A549 (cell line): ENCODE measurements at regions not wholly inside any gene's neighbourhood (a gene's known extent, or its start where the extent isn't known, plus 50 kb on each side); places are given as distances from the start of the nearest gene placed in this dataset.

Source experiments
- ATAC-seq, 2 experiments: fragments of 200-7000 bp in 1 of 2; fragments of >200 bp in 1 of 2; cut with Nextera tagmentation in 1 of 2; cut with Tn5 transposase in 1 of 2; 3 replicates each; pipeline versions ENCODE4 v1.8.0 to v1.9.1; 2018 to 2020; ENCODE audit warnings: mild to moderate bottlenecking in 1 of 2, moderate library complexity in 1 of 2
- CTCF ChIA-PET: fragments of 300-600 bp; sonication (Branson Sonifier 250); formaldehyde crosslinking; extraction: SDS; loops from one replicate; lab custom pipeline; 2021; ENCODE audit warnings: antibody characterized with exemption, inconsistent platforms; lab: Yijun Ruan, JAX
- POLR2A ChIA-PET: fragments of 350-600 bp; formaldehyde crosslinking; extraction: SDS; loops from one replicate; lab custom pipeline; 2021; ENCODE audit warnings: antibody characterized with exemption, inconsistent platforms; lab: Yijun Ruan, JAX
- DNase-seq, 2 experiments: peaks; one replicate each; pipeline versions ENCODE4 v3.0.0 to v3.0.0-alpha.2; 2011 to 2016; ENCODE audit warnings: low read depth in 1 of 2, low spot score in 1 of 2
- FAIRE-seq: peaks from 2 replicates; lab custom pipeline; 2011; peaks lifted over from hg19 to GRCh38; lab: Jason Lieb, UNC
- H3K27ac ChIP-seq, 2 experiments: fragments of >200 bp; sonication (Bioruptor Twin); formaldehyde crosslinking; 3 replicates each; pipeline ENCODE4 v1.5.1; 2016 to 2017
- H3K4me1 ChIP-seq: fragments of >200 bp; sonication (Bioruptor Twin); formaldehyde crosslinking; 3 replicates; pipeline ENCODE4 v1.6.1; 2016
- H3K4me2 ChIP-seq: fragments of >200 bp; sonication (Bioruptor Twin); formaldehyde crosslinking; 3 replicates; pipeline ENCODE4 v1.6.1; 2016
- H3K4me3 ChIP-seq: fragments of >200 bp; sonication (Bioruptor Twin); formaldehyde crosslinking; 3 replicates; pipeline ENCODE4 v1.5.1; 2016
- H3K9me3 ChIP-seq: fragments of >200 bp; sonication (Bioruptor Twin); formaldehyde crosslinking; 3 replicates; pipeline ENCODE4 v1.6.1; 2016
- CBX2 ChIP-seq: fragments of 200-600 bp; sonication (generic); IDR thresholded peaks from 2 replicates; pipeline ENCODE4 v1.6.1; 2016; ENCODE audit warnings: low read depth, mild to moderate bottlenecking, borderline replicate concordance
- CHD4 ChIP-seq: fragments of 200-600 bp; sonication (generic); IDR thresholded peaks from 2 replicates; pipeline ENCODE4 v1.6.1; 2016; ENCODE audit warnings: antibody characterized with exemption, mild to moderate bottlenecking, borderline replicate concordance
- EHF ChIP-seq: fragments of 250-450 bp; sonication (Bioruptor Pico); IDR thresholded peaks from 2 replicates; pipeline ENCODE4 v1.5.0; 2020; ENCODE audit warnings: mild to moderate bottlenecking
- HDAC2 ChIP-seq: fragments of 200-600 bp; sonication (generic); IDR thresholded peaks from 2 replicates; pipeline ENCODE4 v1.6.1; 2016
- HEYL ChIP-seq: fragments of 250-450 bp; sonication (Bioruptor Pico); IDR thresholded peaks from 2 replicates; pipeline ENCODE4 v1.8.0; 2021; ENCODE audit warnings: mild to moderate bottlenecking, moderate library complexity
- HOXA7 ChIP-seq: fragments of 250-450 bp; sonication (Bioruptor Pico); IDR thresholded peaks from 2 replicates; pipeline ENCODE4 v1.5.0; 2020; ENCODE audit warnings: mild to moderate bottlenecking, moderate library complexity
- JUNB ChIP-seq: fragments of >200 bp; sonication (Bioruptor Twin); formaldehyde crosslinking; IDR thresholded peaks from 2 replicates; pipeline ENCODE4 v1.6.1; 2016
- MAZ ChIP-seq: fragments of 150-350 bp; IDR thresholded peaks from 2 replicates; pipeline ENCODE4 v1.6.1; 2014; ENCODE audit warnings: antibody characterized with exemption, low read depth, low read length, borderline replicate concordance
- NPAS2 ChIP-seq: fragments of 250-450 bp; sonication (Bioruptor Pico); IDR thresholded peaks from 2 replicates; pipeline ENCODE4 v1.8.0; 2022; ENCODE audit warnings: mild to moderate bottlenecking, moderate library complexity, borderline replicate concordance
- POLR2AphosphoS2 ChIP-seq: conservative IDR thresholded peaks from 2 replicates; pipeline ENCODE4 v1.6.1; 2012; ENCODE audit warnings: low read length, improper control_type of control experiment, inconsistent platforms
- RAD21 ChIP-seq, 2 experiments: fragments of >200 bp in 1 of 2; sonication (Bioruptor Twin) in 1 of 2; formaldehyde crosslinking in 1 of 2; IDR thresholded peaks in 1 of 2; conservative IDR thresholded peaks in 1 of 2; 2 replicates in 1 of 2; 3 replicates in 1 of 2; pipeline ENCODE4 v1.6.1; 2012 to 2018; ENCODE audit warnings: inconsistent platforms in 1 of 2
- RARB ChIP-seq: fragments of 250-450 bp; sonication (Bioruptor Pico); IDR thresholded peaks from 2 replicates; pipeline ENCODE4 v1.8.0; 2021; ENCODE audit warnings: mild to moderate bottlenecking, moderate library complexity
- RNF2 ChIP-seq: fragments of 200-600 bp; sonication (generic); IDR thresholded peaks from 2 replicates; pipeline ENCODE4 v1.6.1; 2016; ENCODE audit warnings: low read depth, mild to moderate bottlenecking, antibody characterized with exemption, moderate library complexity, borderline replicate concordance
- TFCP2L1 ChIP-seq: fragments of 250-450 bp; sonication (Bioruptor Pico); IDR thresholded peaks from 2 replicates; pipeline ENCODE4 v1.5.0; 2021; ENCODE audit warnings: mild to moderate bottlenecking
- ZNF302 ChIP-seq: fragments of 250-450 bp; sonication (Bioruptor Pico); IDR thresholded peaks from 2 replicates; pipeline ENCODE4 v1.9.0; 2021; ENCODE audit warnings: inconsistent platforms, mild to moderate bottlenecking, moderate library complexity
- WGBS: methylation state at CpG from one replicate; pipeline ENCODE4 v1.1.6; 2017; ENCODE audit errors: missing lambda C conversion rate; 5-methylcytosine and 5-hydroxymethylcytosine counted together
- TF ChIP-seq, protein P1 (sequence below): fragments of 450-650 bp; IDR thresholded peaks from 2 replicates; pipeline ENCODE4 v1.6.1; 2014; ENCODE audit warnings: antibody characterized with exemption
- TF ChIP-seq, protein P2 (sequence below): fragments of 150-350 bp; IDR thresholded peaks from 2 replicates; pipeline ENCODE4 v1.6.1; 2014; ENCODE audit warnings: low read depth, mild to moderate bottlenecking, low read length
- TF ChIP-seq, protein P3 (sequence below): IDR thresholded peaks from 2 replicates; pipeline ENCODE4 v1.6.1; 2012; ENCODE audit warnings: low read depth, borderline replicate concordance
- TF ChIP-seq, protein P4 (sequence below): IDR thresholded peaks from 2 replicates; pipeline ENCODE4 v1.6.1; 2012
- TF ChIP-seq, protein P5 (sequence below): fragments of >200 bp; sonication (Bioruptor Twin); formaldehyde crosslinking; IDR thresholded peaks from 2 replicates; pipeline ENCODE4 v1.6.1; 2016

DNA sequence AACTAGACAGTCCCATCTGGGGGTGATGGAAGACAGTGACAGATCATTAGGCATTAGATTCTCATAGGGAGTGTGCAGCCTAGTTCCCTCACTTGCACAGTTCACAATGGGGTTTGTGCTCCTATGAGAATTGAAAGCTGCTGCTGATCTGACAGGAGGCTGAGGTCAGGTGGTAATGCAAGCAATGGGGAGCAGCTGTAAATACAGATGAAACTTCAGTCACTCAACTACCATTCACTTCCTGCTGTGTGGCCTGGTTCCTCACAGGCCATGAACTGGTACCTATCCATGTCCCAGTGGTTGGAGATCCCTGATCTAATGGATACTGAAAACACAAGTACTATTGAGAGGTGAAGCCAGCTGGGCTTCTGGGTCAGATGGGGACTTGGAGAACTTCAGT lies 72.5 kb downstream of the AGTR2 start (continued):
- TF ChIP-seq CHD4, result no peak

DNA sequence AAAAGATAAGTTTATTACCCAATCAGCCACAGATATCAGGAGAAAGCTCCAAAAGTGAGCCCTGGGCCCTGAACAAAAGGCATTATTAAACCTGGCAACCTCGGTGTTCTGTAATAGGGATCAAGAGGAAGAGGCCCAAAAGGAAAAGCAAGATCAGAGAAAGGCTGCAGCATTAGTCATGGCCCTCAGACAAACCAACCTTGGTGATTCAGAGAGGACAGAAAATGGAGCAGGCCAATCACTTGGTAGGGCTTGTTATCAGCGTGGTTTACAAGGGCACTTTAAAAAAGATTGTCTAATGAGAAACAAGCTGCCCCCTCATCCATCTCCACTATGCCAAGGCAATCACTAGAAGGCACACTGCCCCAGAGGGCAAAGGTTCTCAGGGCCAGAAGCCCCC lies 75.7 kb downstream of the AGTR2 start:
- Histone ChIP-seq H3K4me3 (no peak overlapping the region), H3K4me2 (no peak overlapping the region), H3K9me3 (no peaks in the 10 kb centered on the region; the same call in 1 of the 3 replicates), H3K27ac (no peak overlapping the region), H3K4me1 (peaks cover under 1% of the 10 kb centered on the region; the same call in 1 of the 3 replicates)
- ChIA-PET CTCF (no interaction called here), POLR2A (no interaction called here)
- DNase-seq (no peak), FAIRE-seq (no peak), ATAC-seq (no peak)
- 30% methylated on average over 2 of the region's 2 CpGs for WGBS
- no peak for TF ChIP-seq HEYL (CRISPR knock-in tag)
- TF ChIP-seq MAZ, result no peak
- TF ChIP-seq HDAC2, result no peak
- TF ChIP-seq RNF2, result no peak
- no peak for TF ChIP-seq CBX2
- TF ChIP-seq NPAS2 (CRISPR knock-in tag), result no peak
- no peak for TF ChIP-seq POLR2AphosphoS2
- no peak for TF ChIP-seq RAD21 (conservative IDR thresholded peaks at IDR 0.05 in 1 of 2, IDR thresholded peaks at IDR 0.05 in 1 of 2)
- TF ChIP-seq, protein P1, sequence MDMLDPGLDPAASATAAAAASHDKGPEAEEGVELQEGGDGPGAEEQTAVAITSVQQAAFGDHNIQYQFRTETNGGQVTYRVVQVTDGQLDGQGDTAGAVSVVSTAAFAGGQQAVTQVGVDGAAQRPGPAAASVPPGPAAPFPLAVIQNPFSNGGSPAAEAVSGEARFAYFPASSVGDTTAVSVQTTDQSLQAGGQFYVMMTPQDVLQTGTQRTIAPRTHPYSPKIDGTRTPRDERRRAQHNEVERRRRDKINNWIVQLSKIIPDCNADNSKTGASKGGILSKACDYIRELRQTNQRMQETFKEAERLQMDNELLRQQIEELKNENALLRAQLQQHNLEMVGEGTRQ, result no peak
- no peak for TF ChIP-seq ZNF302 (CRISPR knock-in tag)
- TF ChIP-seq TFCP2L1 (CRISPR knock-in tag), result no peak
- TF ChIP-seq EHF (CRISPR knock-in tag), result no peak

DNA sequence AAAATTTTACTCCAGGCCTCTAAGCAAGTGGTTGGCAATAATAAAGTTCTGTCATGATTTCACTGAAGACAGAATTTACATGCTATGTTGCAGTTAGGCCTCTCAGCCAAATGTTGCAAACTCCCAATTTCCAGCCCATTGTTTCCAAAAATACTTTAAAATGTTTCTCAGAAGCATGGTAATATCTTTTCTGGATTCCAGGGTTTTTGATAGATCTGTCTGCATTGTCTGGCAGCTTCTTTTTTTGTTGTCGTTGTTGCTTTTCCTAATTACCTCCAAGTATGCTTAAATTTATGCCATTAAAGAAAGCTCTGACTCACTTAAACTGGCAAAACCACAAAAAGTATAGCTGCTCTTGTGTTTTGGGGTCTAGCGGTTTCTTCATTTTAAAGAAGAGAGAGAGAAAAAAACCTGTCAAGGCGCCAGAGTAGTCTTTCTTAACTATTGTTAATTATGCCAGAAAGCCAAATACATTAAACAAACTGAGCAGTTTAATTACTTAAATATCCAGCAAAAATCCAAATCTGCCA lies 97.0 kb downstream of the AGTR2 start:
- no peak for DNase-seq
- H3K4me3 ChIP-seq, result no peak overlapping the region
- TF ChIP-seq, protein P2, sequence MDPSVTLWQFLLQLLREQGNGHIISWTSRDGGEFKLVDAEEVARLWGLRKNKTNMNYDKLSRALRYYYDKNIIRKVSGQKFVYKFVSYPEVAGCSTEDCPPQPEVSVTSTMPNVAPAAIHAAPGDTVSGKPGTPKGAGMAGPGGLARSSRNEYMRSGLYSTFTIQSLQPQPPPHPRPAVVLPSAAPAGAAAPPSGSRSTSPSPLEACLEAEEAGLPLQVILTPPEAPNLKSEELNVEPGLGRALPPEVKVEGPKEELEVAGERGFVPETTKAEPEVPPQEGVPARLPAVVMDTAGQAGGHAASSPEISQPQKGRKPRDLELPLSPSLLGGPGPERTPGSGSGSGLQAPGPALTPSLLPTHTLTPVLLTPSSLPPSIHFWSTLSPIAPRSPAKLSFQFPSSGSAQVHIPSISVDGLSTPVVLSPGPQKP, result no peak
- TF ChIP-seq, protein P3, sequence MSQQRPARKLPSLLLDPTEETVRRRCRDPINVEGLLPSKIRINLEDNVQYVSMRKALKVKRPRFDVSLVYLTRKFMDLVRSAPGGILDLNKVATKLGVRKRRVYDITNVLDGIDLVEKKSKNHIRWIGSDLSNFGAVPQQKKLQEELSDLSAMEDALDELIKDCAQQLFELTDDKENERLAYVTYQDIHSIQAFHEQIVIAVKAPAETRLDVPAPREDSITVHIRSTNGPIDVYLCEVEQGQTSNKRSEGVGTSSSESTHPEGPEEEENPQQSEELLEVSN, result no peak
- TF ChIP-seq, protein P4, sequence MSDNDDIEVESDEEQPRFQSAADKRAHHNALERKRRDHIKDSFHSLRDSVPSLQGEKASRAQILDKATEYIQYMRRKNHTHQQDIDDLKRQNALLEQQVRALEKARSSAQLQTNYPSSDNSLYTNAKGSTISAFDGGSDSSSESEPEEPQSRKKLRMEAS, result no peak
- TF ChIP-seq RARB (no peak), JUNB (no peak), HOXA7 (no peak)
- TF ChIP-seq, protein P5, sequence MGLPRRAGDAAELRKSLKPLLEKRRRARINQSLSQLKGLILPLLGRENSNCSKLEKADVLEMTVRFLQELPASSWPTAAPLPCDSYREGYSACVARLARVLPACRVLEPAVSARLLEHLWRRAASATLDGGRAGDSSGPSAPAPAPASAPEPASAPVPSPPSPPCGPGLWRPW, result no peak
- TF ChIP-seq, all 56 proteins: peak for 0
- POLR2A ChIA-PET, result no interaction called here
- Histone ChIP-seq H3K27ac (no peak overlapping the region), H3K9me3 (peaks cover 11% of the 10 kb centered on the region; the same call in 1 of the 3 replicates), H3K4me1 (peaks cover under 1% of the 10 kb centered on the region; the same call in 1 of the 3 replicates), H3K4me2 (no peak overlapping the region)
- WGBS, result 68% methylated on average over 3 of the region's 3 CpGs
- ATAC-seq (no peak), FAIRE-seq (no peak)
- CTCF ChIA-PET, result no interaction called here
